ENCODE measurements at regions not wholly inside any gene's neighbourhood (a gene's known extent, or its start where the extent isn't known, plus 50 kb on each side); places are given as distances from the start of the nearest gene placed in this dataset.

- TF ChIP-seq CTCF (IDR thresholded peaks at IDR 0.05; ENCODE audit: low read depth, low read length, poor library complexity, severe bottlenecking) (peak; percentile 36), EZH2phosphoT487 (IDR thresholded peaks at IDR 0.05; ENCODE audit: borderline replicate concordance, low read length) (no peak)
These were observed 258.6 kb upstream of the TCERG1L start for GRCh38 chr10:131569851-131570715.

Measured in DOHH2 (cell line).